ENCODE measurements at regions not wholly inside any gene's neighbourhood (a gene's known extent, or its start where the extent isn't known, plus 50 kb on each side); places are given as distances from the start of the nearest gene placed in this dataset.

DNA sequence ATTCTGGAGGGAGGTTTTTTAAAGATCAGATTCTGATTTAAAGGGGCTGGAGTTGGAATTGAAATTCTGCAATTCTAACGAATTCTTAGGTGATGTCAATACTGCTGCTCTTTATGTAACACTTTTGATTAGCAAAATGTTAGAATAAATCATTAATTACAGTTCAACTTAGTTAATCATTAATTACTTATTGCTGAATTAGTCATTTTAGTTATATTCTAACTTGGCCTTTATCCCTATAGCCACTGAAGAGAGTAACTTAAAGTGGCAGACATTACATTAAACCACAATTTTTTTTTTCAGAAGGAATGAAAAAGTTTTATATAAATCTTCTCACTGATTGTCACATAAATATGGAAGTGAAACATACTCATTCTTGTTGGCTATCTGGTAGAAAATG is 206.6 kb upstream of the ITM2A start:
- Mint-ChIP-seq H3K27ac (no peak overlapping the region), H3K36me3 (no peaks in the 10 kb centered on the region), H3K4me1 (no peaks in the 10 kb centered on the region), H3K4me3 (no peak overlapping the region), H3K9me3 (peaks cover 7% of the 10 kb centered on the region), H3K27me3 (ENCODE audit: low read depth) (no peaks in the 10 kb centered on the region; the same call in 1 of the 2 replicates)
- POLR2A ChIA-PET: no interaction called here
- ATAC-seq (no peak), DNase-seq (ENCODE audit: low spot score) (no peak)
- TF ChIP-seq JUN (CRISPR knock-in tag; IDR thresholded peaks at IDR 0.05) (no peak), ZNF232 (CRISPR knock-in tag; IDR thresholded peaks at IDR 0.05) (no peak), ZNF263 (CRISPR knock-in tag; IDR thresholded peaks at IDR 0.05; ENCODE audit: low read depth) (no peak), TP53 (CRISPR knock-in tag; IDR thresholded peaks at IDR 0.05) (no peak), ZNF317 (CRISPR knock-in tag; IDR thresholded peaks at IDR 0.05; ENCODE audit: borderline replicate concordance, low read depth) (no peak)
- CTCF ChIA-PET: no interaction called here

DNA sequence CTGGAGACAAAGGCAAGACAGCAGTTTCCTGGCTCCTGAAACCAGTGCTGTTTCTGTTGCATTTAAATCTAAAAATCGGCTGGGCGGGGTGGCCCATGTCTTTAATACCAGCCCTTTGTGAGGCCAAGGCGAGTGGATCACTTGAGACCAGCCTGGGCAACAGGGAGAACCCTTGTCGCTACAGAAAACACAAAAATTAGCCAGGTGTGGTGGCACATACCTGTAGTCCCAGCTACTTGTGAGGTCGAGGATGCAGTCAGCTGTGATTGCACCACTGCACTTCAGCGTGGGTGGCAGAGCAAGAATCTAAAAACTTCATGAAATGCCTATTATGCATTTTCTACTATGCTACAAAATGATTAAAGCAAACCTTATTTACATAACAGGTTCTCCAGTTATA is 205.4 kb upstream of the ITM2A start:
- no peak overlapping the region for H3K4me3 Mint-ChIP-seq
- ATAC-seq (no peak), DNase-seq (ENCODE audit: low spot score) (no peak)
- no peaks in the 10 kb centered on the region for H3K36me3 Mint-ChIP-seq
- TF ChIP-seq, protein P1, sequence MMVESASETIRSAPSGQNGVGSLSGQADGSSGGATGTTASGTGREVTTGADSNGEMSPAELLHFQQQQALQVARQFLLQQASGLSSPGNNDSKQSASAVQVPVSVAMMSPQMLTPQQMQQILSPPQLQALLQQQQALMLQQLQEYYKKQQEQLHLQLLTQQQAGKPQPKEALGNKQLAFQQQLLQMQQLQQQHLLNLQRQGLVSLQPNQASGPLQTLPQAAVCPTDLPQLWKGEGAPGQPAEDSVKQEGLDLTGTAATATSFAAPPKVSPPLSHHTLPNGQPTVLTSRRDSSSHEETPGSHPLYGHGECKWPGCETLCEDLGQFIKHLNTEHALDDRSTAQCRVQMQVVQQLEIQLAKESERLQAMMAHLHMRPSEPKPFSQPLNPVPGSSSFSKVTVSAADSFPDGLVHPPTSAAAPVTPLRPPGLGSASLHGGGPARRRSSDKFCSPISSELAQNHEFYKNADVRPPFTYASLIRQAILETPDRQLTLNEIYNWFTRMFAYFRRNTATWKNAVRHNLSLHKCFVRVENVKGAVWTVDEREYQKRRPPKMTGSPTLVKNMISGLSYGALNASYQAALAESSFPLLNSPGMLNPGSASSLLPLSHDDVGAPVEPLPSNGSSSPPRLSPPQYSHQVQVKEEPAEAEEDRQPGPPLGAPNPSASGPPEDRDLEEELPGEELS (CRISPR knock-in tag; IDR thresholded peaks at IDR 0.05): no peak
- TF ChIP-seq, protein P2, sequence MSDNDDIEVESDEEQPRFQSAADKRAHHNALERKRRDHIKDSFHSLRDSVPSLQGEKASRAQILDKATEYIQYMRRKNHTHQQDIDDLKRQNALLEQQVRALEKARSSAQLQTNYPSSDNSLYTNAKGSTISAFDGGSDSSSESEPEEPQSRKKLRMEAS (CRISPR knock-in tag; IDR thresholded peaks at IDR 0.05): no peak
- TF ChIP-seq, protein P3, sequence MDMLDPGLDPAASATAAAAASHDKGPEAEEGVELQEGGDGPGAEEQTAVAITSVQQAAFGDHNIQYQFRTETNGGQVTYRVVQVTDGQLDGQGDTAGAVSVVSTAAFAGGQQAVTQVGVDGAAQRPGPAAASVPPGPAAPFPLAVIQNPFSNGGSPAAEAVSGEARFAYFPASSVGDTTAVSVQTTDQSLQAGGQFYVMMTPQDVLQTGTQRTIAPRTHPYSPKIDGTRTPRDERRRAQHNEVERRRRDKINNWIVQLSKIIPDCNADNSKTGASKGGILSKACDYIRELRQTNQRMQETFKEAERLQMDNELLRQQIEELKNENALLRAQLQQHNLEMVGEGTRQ (CRISPR knock-in tag; IDR thresholded peaks at IDR 0.05): no peak
- TF ChIP-seq RORB (CRISPR knock-in tag; IDR thresholded peaks at IDR 0.05): no peak
- no peak for TF ChIP-seq SP1 (CRISPR knock-in tag; conservative IDR thresholded peaks at IDR 0.05)
- no peak for TF ChIP-seq TEAD4 (CRISPR knock-in tag; IDR thresholded peaks at IDR 0.05)
- TF ChIP-seq, protein P4, sequence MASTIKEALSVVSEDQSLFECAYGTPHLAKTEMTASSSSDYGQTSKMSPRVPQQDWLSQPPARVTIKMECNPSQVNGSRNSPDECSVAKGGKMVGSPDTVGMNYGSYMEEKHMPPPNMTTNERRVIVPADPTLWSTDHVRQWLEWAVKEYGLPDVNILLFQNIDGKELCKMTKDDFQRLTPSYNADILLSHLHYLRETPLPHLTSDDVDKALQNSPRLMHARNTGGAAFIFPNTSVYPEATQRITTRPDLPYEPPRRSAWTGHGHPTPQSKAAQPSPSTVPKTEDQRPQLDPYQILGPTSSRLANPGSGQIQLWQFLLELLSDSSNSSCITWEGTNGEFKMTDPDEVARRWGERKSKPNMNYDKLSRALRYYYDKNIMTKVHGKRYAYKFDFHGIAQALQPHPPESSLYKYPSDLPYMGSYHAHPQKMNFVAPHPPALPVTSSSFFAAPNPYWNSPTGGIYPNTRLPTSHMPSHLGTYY (CRISPR knock-in tag; IDR thresholded peaks at IDR 0.05): no peak
- no peak for TF ChIP-seq TEAD1 (CRISPR knock-in tag; IDR thresholded peaks at IDR 0.05)
- TF ChIP-seq ZNF138 (CRISPR knock-in tag; conservative IDR thresholded peaks at IDR 0.05): no peak
- ChIA-PET POLR2A (no interaction called here), CTCF (no interaction called here)
- H3K9me3 Mint-ChIP-seq: peaks cover 16% of the 10 kb centered on the region
- no peaks in the 10 kb centered on the region for H3K4me1 Mint-ChIP-seq
- no peak overlapping the region for H3K27ac Mint-ChIP-seq
- no peaks in the 10 kb centered on the region; the same call in 1 of the 2 replicates for H3K27me3 Mint-ChIP-seq (ENCODE audit: low read depth)

DNA sequence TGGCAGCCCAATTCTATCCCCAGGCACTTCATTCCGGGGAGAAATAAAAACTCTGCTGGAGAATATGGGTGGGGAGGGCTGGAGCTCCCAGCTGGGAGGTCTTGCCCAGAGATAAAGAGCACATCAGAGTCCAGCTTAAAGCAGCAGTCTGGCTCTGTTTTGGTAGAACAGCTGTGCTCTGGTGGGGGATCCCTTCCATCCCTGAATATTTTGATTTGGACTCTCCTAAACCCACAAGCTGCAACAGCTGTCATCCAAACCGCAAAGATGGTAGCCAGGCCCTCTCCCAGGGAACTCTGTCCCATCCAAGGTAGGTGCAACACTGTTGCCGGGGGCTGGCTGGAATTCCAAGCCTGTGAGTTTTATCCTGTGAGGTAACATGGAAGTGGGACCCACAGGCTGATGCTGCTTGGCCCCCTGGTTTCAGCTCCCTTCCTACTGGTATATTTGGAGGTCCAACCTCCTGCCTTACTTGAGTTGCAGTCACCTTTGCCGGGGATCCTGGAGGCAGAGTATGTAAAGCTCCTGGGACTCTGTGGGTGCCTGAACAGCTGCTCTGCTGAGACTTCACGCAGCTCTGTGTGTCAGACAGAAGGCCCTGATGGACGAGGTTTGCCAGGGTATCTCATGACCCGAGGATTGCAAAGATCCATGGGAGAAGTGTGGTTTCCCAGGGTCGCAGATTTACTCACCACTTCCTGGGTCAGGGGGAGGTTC is 203.5 kb upstream of the ITM2A start:
- ATAC-seq (no peak), DNase-seq (ENCODE audit: low spot score) (no peak)
- no peaks in the 10 kb centered on the region; the same call in 1 of the 2 replicates for H3K27me3 Mint-ChIP-seq (ENCODE audit: low read depth)
- H3K4me3 Mint-ChIP-seq: no peak overlapping the region
- CTCF ChIA-PET: no interaction called here
- H3K27ac Mint-ChIP-seq: no peak overlapping the region
- peaks cover 21% of the 10 kb centered on the region for H3K9me3 Mint-ChIP-seq
- H3K36me3 Mint-ChIP-seq: no peaks in the 10 kb centered on the region
- no peaks in the 10 kb centered on the region for H3K4me1 Mint-ChIP-seq
- POLR2A ChIA-PET: no interaction called here
- no peak for TF ChIP-seq ESRRA (CRISPR knock-in tag; IDR thresholded peaks at IDR 0.05; ENCODE audit: borderline replicate concordance)
- TF ChIP-seq, protein P5, sequence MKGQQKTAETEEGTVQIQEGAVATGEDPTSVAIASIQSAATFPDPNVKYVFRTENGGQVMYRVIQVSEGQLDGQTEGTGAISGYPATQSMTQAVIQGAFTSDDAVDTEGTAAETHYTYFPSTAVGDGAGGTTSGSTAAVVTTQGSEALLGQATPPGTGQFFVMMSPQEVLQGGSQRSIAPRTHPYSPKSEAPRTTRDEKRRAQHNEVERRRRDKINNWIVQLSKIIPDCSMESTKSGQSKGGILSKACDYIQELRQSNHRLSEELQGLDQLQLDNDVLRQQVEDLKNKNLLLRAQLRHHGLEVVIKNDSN (CRISPR knock-in tag; IDR thresholded peaks at IDR 0.05): no peak
- no peak for TF ChIP-seq ZNF219 (CRISPR knock-in tag; IDR thresholded peaks at IDR 0.05; ENCODE audit: borderline replicate concordance)
- TF ChIP-seq ZNF138 (CRISPR knock-in tag; conservative IDR thresholded peaks at IDR 0.05): no peak
- TF ChIP-seq, protein P6, sequence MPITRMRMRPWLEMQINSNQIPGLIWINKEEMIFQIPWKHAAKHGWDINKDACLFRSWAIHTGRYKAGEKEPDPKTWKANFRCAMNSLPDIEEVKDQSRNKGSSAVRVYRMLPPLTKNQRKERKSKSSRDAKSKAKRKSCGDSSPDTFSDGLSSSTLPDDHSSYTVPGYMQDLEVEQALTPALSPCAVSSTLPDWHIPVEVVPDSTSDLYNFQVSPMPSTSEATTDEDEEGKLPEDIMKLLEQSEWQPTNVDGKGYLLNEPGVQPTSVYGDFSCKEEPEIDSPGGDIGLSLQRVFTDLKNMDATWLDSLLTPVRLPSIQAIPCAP (CRISPR knock-in tag; IDR thresholded peaks at IDR 0.05): no peak
- TF ChIP-seq, protein P7, sequence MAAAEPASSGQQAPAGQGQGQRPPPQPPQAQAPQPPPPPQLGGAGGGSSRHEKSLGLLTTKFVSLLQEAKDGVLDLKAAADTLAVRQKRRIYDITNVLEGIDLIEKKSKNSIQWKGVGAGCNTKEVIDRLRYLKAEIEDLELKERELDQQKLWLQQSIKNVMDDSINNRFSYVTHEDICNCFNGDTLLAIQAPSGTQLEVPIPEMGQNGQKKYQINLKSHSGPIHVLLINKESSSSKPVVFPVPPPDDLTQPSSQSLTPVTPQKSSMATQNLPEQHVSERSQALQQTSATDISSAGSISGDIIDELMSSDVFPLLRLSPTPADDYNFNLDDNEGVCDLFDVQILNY (CRISPR knock-in tag; IDR thresholded peaks at IDR 0.05): no peak
- TF ChIP-seq, protein P8, sequence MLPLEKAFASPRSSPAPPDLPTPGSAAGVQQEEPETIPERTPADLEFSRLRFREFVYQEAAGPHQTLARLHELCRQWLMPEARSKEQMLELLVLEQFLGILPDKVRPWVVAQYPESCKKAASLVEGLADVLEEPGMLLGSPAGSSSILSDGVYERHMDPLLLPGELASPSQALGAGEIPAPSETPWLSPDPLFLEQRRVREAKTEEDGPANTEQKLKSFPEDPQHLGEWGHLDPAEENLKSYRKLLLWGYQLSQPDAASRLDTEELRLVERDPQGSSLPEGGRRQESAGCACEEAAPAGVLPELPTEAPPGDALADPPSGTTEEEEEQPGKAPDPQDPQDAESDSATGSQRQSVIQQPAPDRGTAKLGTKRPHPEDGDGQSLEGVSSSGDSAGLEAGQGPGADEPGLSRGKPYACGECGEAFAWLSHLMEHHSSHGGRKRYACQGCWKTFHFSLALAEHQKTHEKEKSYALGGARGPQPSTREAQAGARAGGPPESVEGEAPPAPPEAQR (CRISPR knock-in tag; IDR thresholded peaks at IDR 0.05): no peak
- TF ChIP-seq, protein P9, sequence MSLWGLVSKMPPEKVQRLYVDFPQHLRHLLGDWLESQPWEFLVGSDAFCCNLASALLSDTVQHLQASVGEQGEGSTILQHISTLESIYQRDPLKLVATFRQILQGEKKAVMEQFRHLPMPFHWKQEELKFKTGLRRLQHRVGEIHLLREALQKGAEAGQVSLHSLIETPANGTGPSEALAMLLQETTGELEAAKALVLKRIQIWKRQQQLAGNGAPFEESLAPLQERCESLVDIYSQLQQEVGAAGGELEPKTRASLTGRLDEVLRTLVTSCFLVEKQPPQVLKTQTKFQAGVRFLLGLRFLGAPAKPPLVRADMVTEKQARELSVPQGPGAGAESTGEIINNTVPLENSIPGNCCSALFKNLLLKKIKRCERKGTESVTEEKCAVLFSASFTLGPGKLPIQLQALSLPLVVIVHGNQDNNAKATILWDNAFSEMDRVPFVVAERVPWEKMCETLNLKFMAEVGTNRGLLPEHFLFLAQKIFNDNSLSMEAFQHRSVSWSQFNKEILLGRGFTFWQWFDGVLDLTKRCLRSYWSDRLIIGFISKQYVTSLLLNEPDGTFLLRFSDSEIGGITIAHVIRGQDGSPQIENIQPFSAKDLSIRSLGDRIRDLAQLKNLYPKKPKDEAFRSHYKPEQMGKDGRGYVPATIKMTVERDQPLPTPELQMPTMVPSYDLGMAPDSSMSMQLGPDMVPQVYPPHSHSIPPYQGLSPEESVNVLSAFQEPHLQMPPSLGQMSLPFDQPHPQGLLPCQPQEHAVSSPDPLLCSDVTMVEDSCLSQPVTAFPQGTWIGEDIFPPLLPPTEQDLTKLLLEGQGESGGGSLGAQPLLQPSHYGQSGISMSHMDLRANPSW (CRISPR knock-in tag; conservative IDR thresholded peaks at IDR 0.05; ENCODE audit: low read depth): no peak

Data from WTC11 (cell line).